Vagina (tissue), 2 donors: ENCODE measurements at regions not wholly inside any gene's neighbourhood (a gene's known extent, or its start where the extent isn't known, plus 50 kb on each side); places are given as distances from the start of the nearest gene placed in this dataset.

Experiments
- DNase-seq, 2 donors: peaks; one replicate each; pipeline ENCODE4 v3.0.0-alpha.2; 2017; ENCODE audit errors: extremely low spot score in 2 of 2
- H3K27ac ChIP-seq: fragments of 200-600 bp; sonication (generic); one replicate; pipeline ENCODE4 v1.5.1; 2019
- H3K27me3 ChIP-seq: fragments of 200-600 bp; sonication (generic); one replicate; pipeline ENCODE4 v1.5.1; 2019
- H3K36me3 ChIP-seq, 2 donors: fragments of 200-600 bp; sonication (generic); one replicate each; pipeline ENCODE4 v1.5.1; 2017 to 2019
- H3K4me1 ChIP-seq: fragments of 200-600 bp; sonication (generic); one replicate; pipeline ENCODE4 v1.5.1; 2019
- H3K4me3 ChIP-seq, 2 donors: fragments of 200-600 bp; sonication (generic); 1 replicate in 1 of 2; 2 replicates in 1 of 2; pipeline ENCODE4 v1.5.1; 2016 to 2019
- H3K9me3 ChIP-seq: fragments of 200-600 bp; sonication (generic); one replicate; pipeline ENCODE4 v1.5.1; 2019
- POLR2A ChIP-seq, 2 donors: fragments of 450-650 bp; IDR thresholded peaks; one replicate each; pipeline ENCODE4 v1.6.1; 2017; ENCODE audit warnings: antibody characterized with exemption in 2 of 2, mild to moderate bottlenecking in 2 of 2, moderate library complexity in 2 of 2
- POLR2AphosphoS5 ChIP-seq, 2 donors: sonication (generic); formaldehyde crosslinking; IDR thresholded peaks; one replicate each; pipeline ENCODE4 v1.9.0; 2017; ENCODE audit warnings: antibody characterized with exemption in 2 of 2, mild to moderate bottlenecking in 2 of 2, low read depth in 1 of 2; ENCODE audit not compliant: insufficient read depth in 1 of 2
- intact Hi-C: fragments of 100-400 bp; cut with DNase I; formaldehyde crosslinking; loops from one replicate; pipeline ENCODE4 v1.15.1; 2023
- TF ChIP-seq, protein P1 (sequence below), 3 experiments: fragments of 450-650 bp in 2 of 3; fragments of 200-600 bp in 1 of 3; sonication (generic) in 1 of 3; IDR thresholded peaks; one replicate each; pipeline ENCODE4 v1.5.1; 2017 to 2019; ENCODE audit warnings: antibody characterized with exemption in 3 of 3, mild to moderate bottlenecking in 2 of 3, moderate library complexity in 2 of 3

DNA sequence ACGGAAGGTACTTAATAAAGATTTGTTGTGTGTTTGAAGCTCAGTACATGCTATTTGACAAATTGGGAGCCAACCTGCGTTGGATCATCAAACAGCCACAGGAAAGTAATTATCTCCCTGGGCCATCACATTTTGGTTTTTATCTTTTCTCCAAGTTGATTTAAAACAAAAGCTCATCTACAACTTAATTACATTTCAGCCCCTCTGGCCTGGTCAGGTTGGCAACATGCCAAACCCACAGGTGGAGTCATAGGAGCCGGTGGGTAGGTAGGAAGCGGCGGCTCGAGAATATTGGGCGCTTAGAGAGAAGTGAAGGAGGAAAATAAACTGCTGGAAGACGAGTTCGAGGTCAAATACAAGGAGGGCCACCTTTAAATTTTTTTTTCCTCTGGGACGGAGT is 64.9 kb upstream of the FANCC start:
- Histone ChIP-seq H3K36me3 (no peaks in the 10 kb centered on the region), H3K9me3 (no peaks in the 10 kb centered on the region), H3K27ac (no peak overlapping the region), H3K27me3 (no peaks in the 10 kb centered on the region), H3K4me1 (no peaks in the 10 kb centered on the region), H3K4me3 (no peak overlapping the region)
- no peak for DNase-seq
- intact Hi-C loops = no loop called here
- TF ChIP-seq POLR2AphosphoS5 (IDR thresholded peaks at IDR 0.05; ENCODE audit: insufficient read depth in 1 of 2, low read depth in 1 of 2) (no peak), POLR2A (IDR thresholded peaks at IDR 0.05) (no peak)
- TF ChIP-seq, protein P1, sequence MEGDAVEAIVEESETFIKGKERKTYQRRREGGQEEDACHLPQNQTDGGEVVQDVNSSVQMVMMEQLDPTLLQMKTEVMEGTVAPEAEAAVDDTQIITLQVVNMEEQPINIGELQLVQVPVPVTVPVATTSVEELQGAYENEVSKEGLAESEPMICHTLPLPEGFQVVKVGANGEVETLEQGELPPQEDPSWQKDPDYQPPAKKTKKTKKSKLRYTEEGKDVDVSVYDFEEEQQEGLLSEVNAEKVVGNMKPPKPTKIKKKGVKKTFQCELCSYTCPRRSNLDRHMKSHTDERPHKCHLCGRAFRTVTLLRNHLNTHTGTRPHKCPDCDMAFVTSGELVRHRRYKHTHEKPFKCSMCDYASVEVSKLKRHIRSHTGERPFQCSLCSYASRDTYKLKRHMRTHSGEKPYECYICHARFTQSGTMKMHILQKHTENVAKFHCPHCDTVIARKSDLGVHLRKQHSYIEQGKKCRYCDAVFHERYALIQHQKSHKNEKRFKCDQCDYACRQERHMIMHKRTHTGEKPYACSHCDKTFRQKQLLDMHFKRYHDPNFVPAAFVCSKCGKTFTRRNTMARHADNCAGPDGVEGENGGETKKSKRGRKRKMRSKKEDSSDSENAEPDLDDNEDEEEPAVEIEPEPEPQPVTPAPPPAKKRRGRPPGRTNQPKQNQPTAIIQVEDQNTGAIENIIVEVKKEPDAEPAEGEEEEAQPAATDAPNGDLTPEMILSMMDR (IDR thresholded peaks at IDR 0.05) = no peak

DNA sequence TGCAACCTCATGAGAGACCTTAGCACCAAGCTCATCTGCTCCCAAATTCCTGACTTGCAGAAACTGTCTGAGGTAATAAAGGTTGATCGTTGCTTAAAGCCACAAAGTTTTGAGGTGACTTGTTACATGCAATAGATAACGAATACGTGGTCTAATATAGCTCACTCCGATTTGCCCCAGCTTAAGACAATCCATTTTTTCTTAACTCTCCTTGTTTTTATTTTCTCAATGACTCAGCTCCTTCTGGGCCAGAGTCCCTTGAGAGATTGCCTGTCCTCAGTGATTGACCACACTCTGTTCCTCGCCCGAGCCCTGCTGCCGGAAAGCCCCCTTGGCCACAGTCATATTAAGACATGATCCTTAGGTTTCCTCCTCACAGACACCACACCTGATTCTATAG is 63.7 kb upstream of the FANCC start:
- Histone ChIP-seq H3K27me3 (no peaks in the 10 kb centered on the region), H3K27ac (no peak overlapping the region), H3K36me3 (no peaks in the 10 kb centered on the region), H3K4me1 (no peaks in the 10 kb centered on the region), H3K9me3 (no peaks in the 10 kb centered on the region), H3K4me3 (no peak overlapping the region)
- intact Hi-C loops = no loop called here
- TF ChIP-seq POLR2AphosphoS5 (IDR thresholded peaks at IDR 0.05; ENCODE audit: insufficient read depth in 1 of 2, low read depth in 1 of 2) (no peak), POLR2A (IDR thresholded peaks at IDR 0.05) (no peak)
- TF ChIP-seq, protein P1 (IDR thresholded peaks at IDR 0.05) = no peak
- DNase-seq = no peak

DNA sequence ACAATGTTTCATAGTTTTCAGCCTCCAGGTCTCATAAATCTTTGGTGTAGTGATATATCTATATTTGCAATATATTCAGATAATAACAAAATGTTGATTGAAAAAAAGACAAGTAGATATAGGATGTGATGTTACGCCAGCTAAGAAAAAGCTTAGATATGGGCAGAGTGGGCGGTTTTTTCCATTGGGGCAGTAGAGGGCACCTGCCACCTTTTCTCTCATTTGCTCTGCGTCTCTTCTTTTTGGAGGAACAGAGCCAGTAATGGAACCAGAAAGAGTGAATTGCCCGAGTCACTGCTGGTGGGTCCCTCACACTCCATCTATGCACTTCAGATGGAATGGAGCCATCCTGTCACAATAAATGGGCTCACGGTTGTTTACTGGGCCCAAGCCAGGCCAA is 62.1 kb upstream of the FANCC start:
- TF ChIP-seq POLR2AphosphoS5 (IDR thresholded peaks at IDR 0.05; ENCODE audit: insufficient read depth in 1 of 2, low read depth in 1 of 2) (no peak), POLR2A (IDR thresholded peaks at IDR 0.05) (no peak)
- TF ChIP-seq, protein P1 (IDR thresholded peaks at IDR 0.05) = no peak
- H3K36me3 ChIP-seq = no peaks in the 10 kb centered on the region
- intact Hi-C loops = no loop called here
- no peaks in the 10 kb centered on the region for H3K9me3 ChIP-seq
- no peaks in the 10 kb centered on the region for H3K4me1 ChIP-seq
- no peak overlapping the region for H3K27ac ChIP-seq
- H3K4me3 ChIP-seq = no peak overlapping the region
- DNase-seq = no peak
- no peaks in the 10 kb centered on the region for H3K27me3 ChIP-seq

DNA sequence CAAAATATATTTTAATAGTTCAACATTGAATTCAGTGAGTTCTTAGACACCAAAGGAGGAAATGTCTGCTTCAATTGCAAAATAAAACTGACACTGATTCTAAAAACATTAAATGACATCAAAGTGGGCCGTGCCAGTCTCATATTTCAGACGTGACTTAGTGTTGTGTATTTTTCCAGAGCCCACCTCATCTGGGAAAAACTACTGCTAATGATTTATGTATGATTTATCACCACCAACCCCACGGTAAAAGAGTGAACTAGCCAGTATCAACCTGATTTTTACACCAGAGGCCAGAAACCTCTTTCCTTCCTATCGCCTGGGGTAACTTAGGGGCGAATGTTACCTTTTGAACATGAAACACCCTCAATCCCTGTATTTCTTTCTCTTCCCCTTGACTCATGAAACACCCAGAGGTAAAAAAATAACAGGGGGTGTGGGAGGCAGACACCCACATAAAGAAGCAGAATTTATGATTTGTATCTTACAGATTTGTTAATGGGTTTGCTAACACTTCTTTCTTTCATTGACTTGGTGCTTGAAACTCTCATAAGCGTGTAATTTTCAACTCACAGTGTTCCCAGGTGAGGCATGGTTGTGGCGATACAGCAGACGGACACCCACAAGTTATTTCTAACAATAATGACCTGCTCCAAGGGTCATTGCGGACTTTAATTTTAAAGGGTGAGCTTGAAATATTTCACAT is 56.4 kb upstream of the FANCC start:
- TF ChIP-seq, protein P1 (IDR thresholded peaks at IDR 0.05) = no peak
- no peak for DNase-seq
- Histone ChIP-seq H3K27me3 (no peaks in the 10 kb centered on the region), H3K27ac (no peak overlapping the region), H3K4me1 (no peaks in the 10 kb centered on the region), H3K9me3 (no peaks in the 10 kb centered on the region), H3K4me3 (no peak overlapping the region), H3K36me3 (no peaks in the 10 kb centered on the region)
- intact Hi-C loops = no loop called here

DNA sequence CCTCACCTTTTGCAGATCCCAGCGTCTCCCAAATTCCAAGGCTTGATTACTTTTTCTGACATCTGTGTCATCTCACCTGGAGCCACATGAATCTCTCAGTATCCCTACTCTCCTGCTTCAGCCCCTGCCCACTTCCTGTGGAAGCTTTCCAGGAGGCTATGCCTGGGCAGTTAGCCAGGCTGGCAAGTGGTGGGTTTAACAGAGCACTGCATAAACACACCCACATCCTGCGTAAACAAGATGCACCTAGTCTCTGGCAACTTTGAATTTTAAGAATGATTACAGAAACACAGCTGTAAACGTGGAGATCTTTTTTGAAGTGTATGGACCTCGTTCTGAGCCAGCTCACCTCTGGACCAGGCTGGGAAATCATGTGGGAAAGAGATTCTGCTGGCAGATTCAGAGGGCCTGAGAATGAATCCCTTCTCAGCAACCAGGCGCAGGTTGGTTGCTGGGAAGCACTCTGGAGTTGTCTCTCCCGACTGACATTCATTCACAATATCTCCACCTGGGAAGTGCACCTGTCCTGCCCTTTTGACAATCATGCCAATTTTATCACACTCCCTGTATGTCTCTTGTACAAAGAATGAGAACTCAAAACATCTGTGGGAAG is 55.7 kb upstream of the FANCC start:
- TF ChIP-seq, protein P1 (IDR thresholded peaks at IDR 0.05) = no peak
- no peak for TF ChIP-seq POLR2AphosphoS5 (IDR thresholded peaks at IDR 0.05; ENCODE audit: insufficient read depth in 1 of 2, low read depth in 1 of 2)
- Histone ChIP-seq H3K27me3 (no peaks in the 10 kb centered on the region), H3K36me3 (no peaks in the 10 kb centered on the region), H3K9me3 (no peaks in the 10 kb centered on the region), H3K4me1 (no peaks in the 10 kb centered on the region), H3K4me3 (no peak overlapping the region), H3K27ac (no peak overlapping the region)
- DNase-seq = peak in 1 of 2 donors; percentile 42
- intact Hi-C loops = no loop called here
